ENCODE measurements at regions not wholly inside any gene's neighbourhood (a gene's known extent, or its start where the extent isn't known, plus 50 kb on each side); places are given as distances from the start of the nearest gene placed in this dataset.

DNA sequence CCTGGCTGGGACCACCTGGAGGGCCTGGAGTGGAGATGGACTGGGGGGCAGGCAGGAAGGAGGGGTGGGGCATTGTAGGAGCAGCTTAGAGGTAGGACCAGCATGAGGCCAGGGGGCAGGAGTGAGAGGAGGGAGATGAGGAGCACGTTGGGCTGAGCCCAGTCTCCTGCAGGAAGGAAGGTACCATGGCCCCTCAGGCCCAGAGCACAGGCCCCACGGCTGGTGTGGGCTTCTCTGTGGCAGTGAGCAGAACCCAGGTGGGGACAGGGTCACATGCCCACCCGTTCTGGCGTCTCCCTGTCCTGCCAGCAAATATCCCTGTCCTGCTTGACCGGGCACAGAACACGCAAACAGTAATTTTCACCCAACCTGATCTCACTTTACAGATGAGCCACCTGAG, 141.8 kb downstream of the ENGASE start:
- TF ChIP-seq ZNF431 (CRISPR knock-in tag; IDR thresholded peaks at IDR 0.05; ENCODE audit: borderline replicate concordance, low read depth) (no peak), TEAD3 (CRISPR knock-in tag; optimal IDR thresholded peaks at IDR 0.05; ENCODE audit: borderline replicate concordance) (no peak), ESRRA (CRISPR knock-in tag; IDR thresholded peaks at IDR 0.05; ENCODE audit: low read depth) (no peak), JUNB (CRISPR knock-in tag; IDR thresholded peaks at IDR 0.05; ENCODE audit: borderline replicate concordance) (no peak)

All from HepG2 (cell line).